Mesenteric fat pad (tissue), 1 donor: ENCODE measurements at regions not wholly inside any gene's neighbourhood (a gene's known extent, or its start where the extent isn't known, plus 50 kb on each side); places are given as distances from the start of the nearest gene placed in this dataset.
"Not testable (repeated sequence)": the region's sequence is repeated elsewhere in the genome, so short reads cannot be mapped to it uniquely, and the experiment has no call there.

Source experiments
- DNase-seq: peaks from one replicate; pipeline ENCODE4 v3.0.0-alpha.2; 2020; ENCODE audit warnings: low spot score
- donor health status: DM: yes; HTN: yes; CAD: no.

- no peak for DNase-seq
These were observed 193.0 kb downstream of the FZD1 start for GRCh38 chr7:91457208-91457607.

GRCh38 chr7:91459539-91459938, 195.3 kb downstream of the FZD1 start:
- DNase-seq, result no peak

DNA sequence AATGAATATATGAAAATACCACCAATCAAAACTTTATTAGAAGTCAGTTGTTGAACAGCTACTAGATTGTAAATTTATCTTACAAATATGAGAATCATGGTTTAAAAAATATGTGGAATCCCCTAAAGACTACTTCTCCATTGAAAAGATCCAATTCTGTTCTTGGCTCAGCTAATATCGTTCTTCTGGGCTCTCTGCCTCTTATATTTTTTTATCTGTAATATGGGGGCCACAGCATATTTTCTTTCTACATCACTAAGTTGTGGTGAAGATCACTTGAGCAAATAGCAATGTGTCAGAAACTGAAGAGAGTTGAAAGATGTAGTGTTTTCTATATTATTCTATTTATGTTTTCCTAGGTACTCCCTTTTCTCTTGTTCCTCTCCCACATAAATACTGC, 198.1 kb downstream of the FZD1 start:
- no peak for DNase-seq

GRCh38 chr7:91463330-91463729, 199.1 kb downstream of the FZD1 start:
- no peak for DNase-seq

- no peak for DNase-seq
These were observed 201.4 kb downstream of the FZD1 start for GRCh38 chr7:91465595-91466061.

GRCh38 chr7:91468256-91468655, 204.0 kb downstream of the FZD1 start:
- no peak for DNase-seq

GRCh38 chr7:91473619-91474018, 209.4 kb downstream of the FZD1 start:
- DNase-seq, result no peak

GRCh38 chr7:91474074-91474473, 209.8 kb downstream of the FZD1 start:
- no peak for DNase-seq

DNA sequence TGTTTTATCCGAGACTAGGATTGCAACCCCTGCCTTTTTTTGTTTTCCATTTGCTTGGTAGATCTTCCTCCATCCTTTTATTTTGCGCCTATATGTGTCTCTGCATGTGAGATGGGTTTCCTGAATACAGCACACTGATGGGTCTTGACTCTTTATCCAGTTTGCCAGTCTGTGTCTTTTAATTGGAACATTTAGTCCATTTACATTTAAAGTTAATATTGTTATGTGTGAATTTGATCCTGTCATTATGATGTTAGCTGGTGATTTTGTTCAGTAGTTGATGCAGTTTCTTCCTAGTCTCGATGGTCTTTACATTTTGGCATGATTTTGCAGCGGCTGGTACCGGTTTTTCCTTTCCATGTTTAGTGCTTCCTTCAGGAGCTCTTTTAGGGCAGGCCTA, 216.2 kb downstream of the FZD1 start:
- DNase-seq, result not testable (repeated sequence)

- DNase-seq, result no peak
These were observed 227.6 kb downstream of the FZD1 start for GRCh38 chr7:91491868-91492267.

GRCh38 chr7:91492317-91492716, 228.1 kb downstream of the FZD1 start:
- DNase-seq, result no peak

DNA sequence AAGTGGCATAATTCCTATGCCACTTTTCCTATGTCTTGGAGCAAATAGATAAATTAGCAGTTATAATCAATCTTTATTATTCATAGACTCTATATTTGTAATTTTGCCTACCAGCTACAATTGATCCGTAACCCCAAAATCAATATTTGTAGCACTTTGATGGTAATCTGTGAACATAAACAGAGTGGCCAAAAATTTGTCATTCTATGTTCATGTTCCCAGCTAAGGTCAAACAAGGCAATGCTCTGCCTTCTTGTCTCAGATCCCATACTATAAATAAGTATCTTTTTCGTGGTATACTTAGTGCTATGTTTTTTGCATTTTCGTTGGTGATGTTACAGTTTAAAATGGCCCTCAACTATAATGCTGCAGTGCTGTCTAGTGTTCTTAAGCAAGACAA, 228.5 kb downstream of the FZD1 start:
- DNase-seq, result no peak

DNA sequence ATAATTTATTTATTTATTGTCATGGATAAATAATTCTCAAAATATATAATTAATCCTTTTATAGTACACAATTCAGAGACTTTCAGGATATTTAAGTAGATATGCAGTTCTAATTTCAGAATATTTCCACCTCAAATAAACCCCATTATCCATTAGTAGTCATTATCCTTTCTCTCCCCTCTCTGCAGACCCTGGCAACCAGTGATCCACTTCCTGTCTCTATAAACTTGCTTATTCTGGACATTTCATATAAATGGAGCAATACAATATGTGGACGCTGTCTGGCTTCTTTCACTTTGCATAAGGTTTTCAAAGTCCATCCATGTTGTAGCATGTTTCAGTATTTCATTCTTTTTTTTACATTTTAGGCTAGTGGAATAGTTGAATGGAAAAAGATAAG, 230.2 kb downstream of the FZD1 start:
- no peak for DNase-seq

DNA sequence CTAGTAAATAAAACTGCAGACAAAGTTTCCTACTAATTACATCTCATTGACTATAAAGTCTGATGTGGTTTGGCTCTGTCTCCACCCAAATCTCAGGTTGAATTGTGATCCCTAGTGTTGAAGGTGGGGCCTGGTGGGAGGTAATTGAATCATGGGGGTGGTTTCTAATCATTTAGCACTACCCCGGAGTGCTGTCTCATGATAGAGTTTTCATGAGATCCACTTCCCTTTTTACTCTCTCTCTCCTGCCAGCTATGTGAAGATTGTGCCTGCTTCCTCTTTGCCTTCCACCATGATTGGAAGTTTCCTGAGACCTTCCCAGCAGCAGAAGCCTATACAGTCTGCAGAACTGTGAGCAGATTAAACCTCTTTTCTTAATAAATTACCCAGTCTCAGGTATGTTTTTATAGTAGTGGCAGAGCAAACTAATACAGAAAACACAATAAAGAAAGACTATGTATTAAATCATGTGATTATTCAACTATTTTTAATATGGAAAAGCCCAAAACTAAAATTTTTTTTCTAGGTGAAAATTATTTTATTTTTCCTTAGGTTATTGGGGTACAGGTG, 232.1 kb downstream of the FZD1 start:
- no peak for DNase-seq

DNA sequence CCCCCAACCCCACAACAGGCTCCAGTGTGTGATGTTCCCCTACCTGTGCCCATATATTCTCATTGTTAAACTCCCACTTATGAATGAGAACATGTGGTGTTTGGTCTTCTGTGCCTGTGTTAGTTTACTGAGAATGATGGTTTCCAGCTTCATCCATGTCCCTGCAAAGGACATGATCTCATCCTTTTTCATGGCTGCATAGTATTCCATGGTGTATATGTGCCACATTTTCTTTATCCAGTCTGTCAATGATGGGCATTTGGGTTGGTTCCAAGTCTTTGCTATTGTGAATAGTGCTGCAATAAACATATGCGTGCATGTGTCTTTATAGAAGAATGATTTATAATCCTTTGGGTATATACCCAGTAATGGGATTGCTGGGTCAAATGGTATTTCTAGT, 233.0 kb downstream of the FZD1 start:
- DNase-seq, result not testable (repeated sequence)

DNA sequence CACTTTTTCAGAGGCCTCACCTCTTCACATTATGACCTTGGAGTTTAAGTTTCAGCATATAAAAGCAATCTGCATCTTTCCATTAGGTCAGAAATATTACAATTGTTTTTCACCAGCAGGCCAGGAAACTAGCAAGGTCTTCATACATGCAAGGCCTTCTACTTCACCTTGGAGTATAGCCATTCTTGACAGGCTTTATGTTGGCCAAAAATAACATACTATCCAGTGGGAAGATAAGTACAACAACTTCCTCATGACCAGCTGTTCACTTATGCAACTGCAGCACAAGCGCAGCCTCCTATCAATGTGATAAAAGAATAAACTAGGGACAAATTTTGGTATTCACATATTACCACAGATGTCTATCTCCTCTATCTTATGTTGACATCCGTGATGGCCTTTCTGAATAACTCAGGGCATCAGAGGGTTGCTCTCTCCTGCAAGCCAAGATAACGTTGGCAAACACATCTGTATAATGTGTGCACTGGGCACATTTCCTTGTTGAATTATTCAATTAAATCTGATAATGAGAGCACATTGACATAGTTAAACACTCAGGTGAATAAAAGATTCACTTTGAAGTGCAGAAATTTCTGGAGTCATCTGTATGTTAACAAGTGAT, 239.8 kb downstream of the FZD1 start:
- DNase-seq, result no peak

- no peak for DNase-seq
These were observed 240.7 kb downstream of the FZD1 start for GRCh38 chr7:91504919-91505318.

DNA sequence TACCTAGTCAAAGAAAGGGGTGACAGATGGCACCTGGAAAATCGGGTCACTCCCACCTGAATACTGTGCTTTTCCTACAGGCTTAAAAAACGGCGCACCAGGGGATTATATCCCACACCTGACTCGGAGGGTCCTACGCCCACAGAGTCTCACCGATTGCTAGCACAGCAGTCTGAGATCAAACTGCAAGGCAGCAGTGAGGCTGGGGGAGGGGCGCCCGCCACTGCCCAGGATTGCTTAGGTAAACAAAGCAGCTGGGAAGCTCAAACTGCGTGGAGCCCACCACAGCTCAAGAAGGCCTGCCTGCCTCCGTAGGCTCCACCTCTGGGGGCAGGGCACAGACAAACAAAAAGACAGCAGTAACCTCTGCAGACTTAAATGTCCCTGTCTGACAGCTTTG, 242.7 kb downstream of the FZD1 start:
- DNase-seq, result not testable (repeated sequence)

- not testable (repeated sequence) for DNase-seq
These were observed 247.6 kb downstream of the FZD1 start for GRCh38 chr7:91511861-91512260.

DNA sequence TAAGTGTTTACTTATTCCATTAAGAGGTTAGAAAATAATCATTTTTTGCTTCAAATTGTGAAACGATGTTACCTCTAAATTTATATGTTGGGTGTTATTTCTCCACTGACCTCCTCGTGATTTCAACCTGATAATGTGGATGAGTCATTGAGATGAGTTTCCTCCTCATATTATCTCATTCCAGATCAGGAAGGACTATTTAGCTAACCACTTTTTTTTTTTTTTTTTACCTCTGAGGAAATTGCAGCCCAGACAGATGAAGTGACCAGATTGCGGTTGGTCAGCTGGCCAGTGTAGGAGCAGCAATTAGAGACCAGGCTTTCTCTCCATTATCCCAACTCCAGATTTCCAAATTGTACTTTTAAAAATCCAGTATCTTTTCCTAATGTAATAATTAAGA, 248.7 kb downstream of the FZD1 start:
- DNase-seq, result no peak

GRCh38 chr7:91514591-91514990, 250.4 kb downstream of the FZD1 start:
- DNase-seq, result no peak

- no peak for DNase-seq
These were observed 251.7 kb downstream of the FZD1 start for GRCh38 chr7:91515961-91516360.

DNA sequence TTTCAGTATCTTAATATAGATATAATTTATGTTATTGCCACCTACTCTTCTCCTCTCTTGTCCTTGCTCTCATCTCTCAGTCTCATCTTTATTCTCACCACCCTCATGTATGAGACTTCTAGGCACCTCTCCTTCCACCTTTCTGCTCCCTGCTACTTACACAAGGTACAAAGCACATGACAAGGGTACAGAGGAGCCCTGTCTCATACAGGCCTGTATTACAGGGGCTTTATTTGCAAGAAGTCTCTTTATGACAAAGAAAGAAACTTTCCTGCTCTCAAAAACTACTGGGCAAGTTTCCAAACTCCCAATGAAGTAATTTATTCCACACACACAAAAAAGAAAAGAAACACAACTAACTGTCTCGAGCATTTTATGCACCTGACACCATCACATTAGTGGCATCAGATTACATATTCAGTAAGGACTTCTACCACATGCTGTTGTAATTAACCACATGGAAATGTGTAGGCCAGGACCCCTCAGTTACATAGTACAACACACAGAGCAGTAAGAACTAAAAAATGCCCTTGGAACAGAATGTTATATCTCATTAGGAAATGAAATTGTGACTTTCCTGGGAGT, 253.1 kb downstream of the FZD1 start:
- no peak for DNase-seq
